ENCODE measurements at regions not wholly inside any gene's neighbourhood (a gene's known extent, or its start where the extent isn't known, plus 50 kb on each side); places are given as distances from the start of the nearest gene placed in this dataset.

- H2AFZ ChIP-seq (ENCODE audit: low read length) = no peak overlapping the region
- no peaks in the 10 kb centered on the region for H4K20me1 ChIP-seq (ENCODE audit: insufficient read depth, low read length)
- no peak overlapping the region for H3K4me3 ChIP-seq (ENCODE audit: insufficient read depth, low read length)
- no peak for TF ChIP-seq CTCF (IDR thresholded peaks at IDR 0.05; ENCODE audit: extremely low read depth, low read depth, low read length)
- H3K27ac ChIP-seq (ENCODE audit: low read depth, low read length) = no peak overlapping the region
- no peak overlapping the region for H3K4me2 ChIP-seq (ENCODE audit: insufficient read depth, low read length)
- peak; percentile 34 for DNase-seq (ENCODE audit: insufficient read length, low spot score, missing footprints)
- H3K27me3 ChIP-seq (ENCODE audit: insufficient read depth, low read length) = no peaks in the 10 kb centered on the region
- no peaks in the 10 kb centered on the region for H3K4me1 ChIP-seq (ENCODE audit: insufficient read depth, low read length)
- no peaks in the 10 kb centered on the region for H3K36me3 ChIP-seq (ENCODE audit: insufficient read depth, low read length)
- no peaks in the 10 kb centered on the region for H3K79me2 ChIP-seq (ENCODE audit: insufficient read depth, low read length)
- no peaks in the 10 kb centered on the region for H3K9me3 ChIP-seq (ENCODE audit: low read depth, low read length)
Observed at GRCh38 chr11:70734911-70735310, 336.6 kb downstream of the CTTN start.

- H3K36me3 ChIP-seq (ENCODE audit: insufficient read depth, low read length) = no peaks in the 10 kb centered on the region
- no peaks in the 10 kb centered on the region for H3K27me3 ChIP-seq (ENCODE audit: insufficient read depth, low read length)
- H3K27ac ChIP-seq (ENCODE audit: low read depth, low read length) = no peak overlapping the region
- no peak overlapping the region for H3K4me3 ChIP-seq (ENCODE audit: insufficient read depth, low read length)
- no peak for TF ChIP-seq CTCF (IDR thresholded peaks at IDR 0.05; ENCODE audit: extremely low read depth, low read depth, low read length)
- no peak overlapping the region for H3K4me2 ChIP-seq (ENCODE audit: insufficient read depth, low read length)
- no peaks in the 10 kb centered on the region for H4K20me1 ChIP-seq (ENCODE audit: insufficient read depth, low read length)
- no peaks in the 10 kb centered on the region for H3K79me2 ChIP-seq (ENCODE audit: insufficient read depth, low read length)
- H2AFZ ChIP-seq (ENCODE audit: low read length) = no peak overlapping the region
- no peaks in the 10 kb centered on the region for H3K4me1 ChIP-seq (ENCODE audit: insufficient read depth, low read length)
- peak; percentile 32 for DNase-seq (ENCODE audit: insufficient read length, low spot score, missing footprints)
- no peaks in the 10 kb centered on the region for H3K9me3 ChIP-seq (ENCODE audit: low read depth, low read length)
Observed at GRCh38 chr11:70735976-70736375, 337.6 kb downstream of the CTTN start.

GRCh38 chr11:70736461-70736860 is 338.1 kb downstream of the CTTN start:
- peak; percentile 19 for DNase-seq (ENCODE audit: insufficient read length, low spot score, missing footprints)
- H3K9me3 ChIP-seq (ENCODE audit: low read depth, low read length) = no peaks in the 10 kb centered on the region
- H3K27me3 ChIP-seq (ENCODE audit: insufficient read depth, low read length) = no peaks in the 10 kb centered on the region
- H2AFZ ChIP-seq (ENCODE audit: low read length) = no peak overlapping the region
- H3K27ac ChIP-seq (ENCODE audit: low read depth, low read length) = no peak overlapping the region
- no peaks in the 10 kb centered on the region for H4K20me1 ChIP-seq (ENCODE audit: insufficient read depth, low read length)
- H3K36me3 ChIP-seq (ENCODE audit: insufficient read depth, low read length) = no peaks in the 10 kb centered on the region
- no peaks in the 10 kb centered on the region for H3K4me1 ChIP-seq (ENCODE audit: insufficient read depth, low read length)
- no peak for TF ChIP-seq CTCF (IDR thresholded peaks at IDR 0.05; ENCODE audit: extremely low read depth, low read depth, low read length)
- H3K4me2 ChIP-seq (ENCODE audit: insufficient read depth, low read length) = no peak overlapping the region
- no peaks in the 10 kb centered on the region for H3K79me2 ChIP-seq (ENCODE audit: insufficient read depth, low read length)
- H3K4me3 ChIP-seq (ENCODE audit: insufficient read depth, low read length) = no peak overlapping the region

- Histone ChIP-seq H3K27me3 (ENCODE audit: insufficient read depth, low read length) (no peaks in the 10 kb centered on the region), H3K9me3 (ENCODE audit: low read depth, low read length) (no peaks in the 10 kb centered on the region), H3K4me3 (ENCODE audit: insufficient read depth, low read length) (no peak overlapping the region), H3K79me2 (ENCODE audit: insufficient read depth, low read length) (no peaks in the 10 kb centered on the region), H3K4me1 (ENCODE audit: insufficient read depth, low read length) (no peaks in the 10 kb centered on the region), H3K4me2 (ENCODE audit: insufficient read depth, low read length) (no peak overlapping the region), H4K20me1 (ENCODE audit: insufficient read depth, low read length) (no peaks in the 10 kb centered on the region), H2AFZ (ENCODE audit: low read length) (no peak overlapping the region), H3K36me3 (ENCODE audit: insufficient read depth, low read length) (no peaks in the 10 kb centered on the region), H3K27ac (ENCODE audit: low read depth, low read length) (no peak overlapping the region)
- no peak for TF ChIP-seq CTCF (IDR thresholded peaks at IDR 0.05; ENCODE audit: extremely low read depth, low read depth, low read length)
- DNase-seq (ENCODE audit: insufficient read length, low spot score, missing footprints) = peak; percentile 44
Observed at GRCh38 chr11:70736937-70737640, 338.8 kb downstream of the CTTN start.

Data from osteoblast (primary cell).